IMR-90 (cell line): ENCODE measurements at regions not wholly inside any gene's neighbourhood (a gene's known extent, or its start where the extent isn't known, plus 50 kb on each side); places are given as distances from the start of the nearest gene placed in this dataset.

Experiments
- CEBPB ChIP-seq: IDR thresholded peaks from 2 replicates; pipeline ENCODE4 v1.6.1; 2012; ENCODE audit warnings: low read depth, low read length, improper control_type of control experiment
- MXI1 ChIP-seq: IDR thresholded peaks from 2 replicates; pipeline ENCODE4 v1.6.1; 2012; ENCODE audit warnings: low read depth, mild to moderate bottlenecking, low read length, moderate library complexity, borderline replicate concordance
- NFE2L2 ChIP-seq: fragments of 150-350 bp; IDR thresholded peaks from 2 replicates; pipeline ENCODE4 v1.6.1; 2016; ENCODE audit warnings: low read depth, mild to moderate bottlenecking, low read length
- POLR2A ChIP-seq: IDR thresholded peaks from 2 replicates; pipeline ENCODE4 v1.6.1; 2012; ENCODE audit warnings: mild to moderate bottlenecking, low read depth, low read length
- RAD21 ChIP-seq: IDR thresholded peaks from 2 replicates; pipeline ENCODE4 v1.6.1; 2012; ENCODE audit warnings: low read length, improper control_type of control experiment
- RCOR1 ChIP-seq: IDR thresholded peaks from 2 replicates; pipeline ENCODE4 v1.6.1; 2012; ENCODE audit warnings: mild to moderate bottlenecking, low read length, improper control_type of control experiment; ENCODE audit not compliant: insufficient replicate concordance
- SMC3 ChIP-seq: fragments of 150-350 bp; IDR thresholded peaks from 2 replicates; pipeline ENCODE4 v1.6.1; 2016; ENCODE audit warnings: low read depth, mild to moderate bottlenecking, antibody characterized with exemption, low read length, moderate library complexity
- TF ChIP-seq, protein P1 (sequence below): conservative IDR thresholded peaks from 2 replicates; pipeline ENCODE4 v1.5.1; 2012; ENCODE audit warnings: mild to moderate bottlenecking, low read depth, low read length, improper control_type of control experiment
- TF ChIP-seq, protein P2 (sequence below): fragments of 150-350 bp; IDR thresholded peaks from 2 replicates; pipeline ENCODE4 v1.6.1; 2016; ENCODE audit warnings: low read depth, mild to moderate bottlenecking, low read length, moderate library complexity, borderline replicate concordance
- TF ChIP-seq, protein P3 (sequence below): fragments of 150-350 bp; IDR thresholded peaks from 2 replicates; pipeline ENCODE4 v1.6.1; 2017; ENCODE audit warnings: mild to moderate bottlenecking, antibody characterized with exemption, low read length, low read depth

DNA sequence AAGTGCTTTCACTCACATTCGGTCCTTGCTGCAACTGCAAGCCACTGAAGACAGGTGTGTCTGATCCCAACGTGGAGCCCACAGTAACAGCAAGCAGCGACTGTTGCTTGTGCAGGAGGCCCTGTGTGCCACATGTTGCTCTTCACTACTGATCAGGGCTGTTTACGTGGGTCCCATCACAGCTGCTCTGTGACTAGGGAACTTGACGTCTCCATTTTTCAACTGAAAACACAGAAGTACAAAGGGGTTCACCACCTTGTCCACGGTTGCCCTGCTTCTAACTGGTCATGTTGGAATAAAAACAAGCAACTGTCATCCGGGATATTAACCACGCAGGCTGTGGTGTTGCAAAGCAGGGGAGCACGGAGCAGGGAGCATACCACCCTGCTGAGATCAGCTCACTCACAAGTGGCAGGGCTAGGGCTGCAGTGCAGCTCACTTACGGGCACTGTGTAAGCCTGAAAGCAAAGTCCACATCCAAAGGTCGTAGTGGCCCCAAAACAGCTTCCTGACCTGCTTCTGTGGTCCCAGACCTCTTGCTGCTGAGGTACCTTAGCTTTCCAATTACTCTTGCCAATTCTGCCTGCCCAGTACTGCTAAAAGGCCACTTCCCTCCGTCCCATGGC lies 105.8 kb upstream of the DUSP22 start:
- TF ChIP-seq, protein P1, sequence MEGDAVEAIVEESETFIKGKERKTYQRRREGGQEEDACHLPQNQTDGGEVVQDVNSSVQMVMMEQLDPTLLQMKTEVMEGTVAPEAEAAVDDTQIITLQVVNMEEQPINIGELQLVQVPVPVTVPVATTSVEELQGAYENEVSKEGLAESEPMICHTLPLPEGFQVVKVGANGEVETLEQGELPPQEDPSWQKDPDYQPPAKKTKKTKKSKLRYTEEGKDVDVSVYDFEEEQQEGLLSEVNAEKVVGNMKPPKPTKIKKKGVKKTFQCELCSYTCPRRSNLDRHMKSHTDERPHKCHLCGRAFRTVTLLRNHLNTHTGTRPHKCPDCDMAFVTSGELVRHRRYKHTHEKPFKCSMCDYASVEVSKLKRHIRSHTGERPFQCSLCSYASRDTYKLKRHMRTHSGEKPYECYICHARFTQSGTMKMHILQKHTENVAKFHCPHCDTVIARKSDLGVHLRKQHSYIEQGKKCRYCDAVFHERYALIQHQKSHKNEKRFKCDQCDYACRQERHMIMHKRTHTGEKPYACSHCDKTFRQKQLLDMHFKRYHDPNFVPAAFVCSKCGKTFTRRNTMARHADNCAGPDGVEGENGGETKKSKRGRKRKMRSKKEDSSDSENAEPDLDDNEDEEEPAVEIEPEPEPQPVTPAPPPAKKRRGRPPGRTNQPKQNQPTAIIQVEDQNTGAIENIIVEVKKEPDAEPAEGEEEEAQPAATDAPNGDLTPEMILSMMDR = no peak
- TF ChIP-seq RAD21 (no peak), NFE2L2 (no peak), SMC3 (no peak), CEBPB (no peak), POLR2A (no peak), MXI1 (no peak), RCOR1 (no peak)
- TF ChIP-seq, protein P2, sequence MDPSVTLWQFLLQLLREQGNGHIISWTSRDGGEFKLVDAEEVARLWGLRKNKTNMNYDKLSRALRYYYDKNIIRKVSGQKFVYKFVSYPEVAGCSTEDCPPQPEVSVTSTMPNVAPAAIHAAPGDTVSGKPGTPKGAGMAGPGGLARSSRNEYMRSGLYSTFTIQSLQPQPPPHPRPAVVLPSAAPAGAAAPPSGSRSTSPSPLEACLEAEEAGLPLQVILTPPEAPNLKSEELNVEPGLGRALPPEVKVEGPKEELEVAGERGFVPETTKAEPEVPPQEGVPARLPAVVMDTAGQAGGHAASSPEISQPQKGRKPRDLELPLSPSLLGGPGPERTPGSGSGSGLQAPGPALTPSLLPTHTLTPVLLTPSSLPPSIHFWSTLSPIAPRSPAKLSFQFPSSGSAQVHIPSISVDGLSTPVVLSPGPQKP = no peak
- TF ChIP-seq, protein P3, sequence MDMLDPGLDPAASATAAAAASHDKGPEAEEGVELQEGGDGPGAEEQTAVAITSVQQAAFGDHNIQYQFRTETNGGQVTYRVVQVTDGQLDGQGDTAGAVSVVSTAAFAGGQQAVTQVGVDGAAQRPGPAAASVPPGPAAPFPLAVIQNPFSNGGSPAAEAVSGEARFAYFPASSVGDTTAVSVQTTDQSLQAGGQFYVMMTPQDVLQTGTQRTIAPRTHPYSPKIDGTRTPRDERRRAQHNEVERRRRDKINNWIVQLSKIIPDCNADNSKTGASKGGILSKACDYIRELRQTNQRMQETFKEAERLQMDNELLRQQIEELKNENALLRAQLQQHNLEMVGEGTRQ = no peak
